ENCODE measurements at regions not wholly inside any gene's neighbourhood (a gene's known extent, or its start where the extent isn't known, plus 50 kb on each side); places are given as distances from the start of the nearest gene placed in this dataset.

DNA sequence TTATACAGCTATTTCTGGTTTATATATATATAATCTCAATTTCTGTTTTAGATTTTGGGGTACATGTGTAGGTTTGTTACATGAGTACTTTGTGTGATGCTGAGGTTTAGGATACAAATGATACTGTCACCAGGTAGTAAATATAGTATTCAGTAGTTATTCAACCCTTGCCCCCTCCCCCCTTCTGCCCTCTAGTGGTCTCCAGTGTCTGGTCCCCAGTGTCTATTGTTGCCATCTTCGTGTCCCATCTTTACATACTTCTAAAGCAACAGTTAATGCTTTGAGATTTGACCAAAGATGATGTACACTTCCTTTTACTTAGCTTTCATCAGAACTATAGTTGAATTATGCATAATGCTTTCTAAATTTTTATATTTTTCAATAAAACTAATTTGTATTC lies 1623.4 kb upstream of the PRR20A start:
- in situ Hi-C loops (cut with HindIII; ENCODE audit: low pct_ligation_motif_present, low sequenced_read_pairs) = no loop called here
- H3K4me3 ChIP-seq (ENCODE audit: low read depth, low read length) = no peak overlapping the region
- H3K36me3 ChIP-seq (replicated peaks) = no peaks in the 10 kb centered on the region

DNA sequence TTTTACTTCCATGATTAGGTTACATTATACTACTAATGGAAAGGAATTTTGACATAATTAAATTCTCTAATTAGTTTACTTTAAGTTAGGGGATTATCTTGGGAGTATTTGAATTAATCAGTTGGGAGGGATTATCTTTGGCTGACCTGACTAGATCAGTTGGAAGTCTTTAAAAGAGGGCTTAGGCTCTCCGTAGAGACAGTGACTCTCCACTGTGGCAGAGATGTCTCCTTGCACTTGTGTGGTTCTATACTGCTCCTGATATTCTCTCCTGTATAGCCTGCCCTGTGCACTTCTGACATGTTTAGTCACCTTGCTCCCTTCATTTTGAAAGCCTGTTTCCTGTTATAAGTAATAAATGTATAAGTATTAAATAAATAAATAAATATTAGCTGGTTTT lies 1612.3 kb upstream of the PRR20A start:
- Histone ChIP-seq H3K36me3 (replicated peaks) (no peaks in the 10 kb centered on the region), H3K27me3 (replicated peaks) (no peaks in the 10 kb centered on the region), H3K27ac (no peak overlapping the region), H3K4me3 (ENCODE audit: low read depth, low read length) (no peak overlapping the region)
- in situ Hi-C loops (cut with HindIII; ENCODE audit: low pct_ligation_motif_present, low sequenced_read_pairs) = no loop called here
- no peak for DNase-seq
- TF ChIP-seq, protein P1, sequence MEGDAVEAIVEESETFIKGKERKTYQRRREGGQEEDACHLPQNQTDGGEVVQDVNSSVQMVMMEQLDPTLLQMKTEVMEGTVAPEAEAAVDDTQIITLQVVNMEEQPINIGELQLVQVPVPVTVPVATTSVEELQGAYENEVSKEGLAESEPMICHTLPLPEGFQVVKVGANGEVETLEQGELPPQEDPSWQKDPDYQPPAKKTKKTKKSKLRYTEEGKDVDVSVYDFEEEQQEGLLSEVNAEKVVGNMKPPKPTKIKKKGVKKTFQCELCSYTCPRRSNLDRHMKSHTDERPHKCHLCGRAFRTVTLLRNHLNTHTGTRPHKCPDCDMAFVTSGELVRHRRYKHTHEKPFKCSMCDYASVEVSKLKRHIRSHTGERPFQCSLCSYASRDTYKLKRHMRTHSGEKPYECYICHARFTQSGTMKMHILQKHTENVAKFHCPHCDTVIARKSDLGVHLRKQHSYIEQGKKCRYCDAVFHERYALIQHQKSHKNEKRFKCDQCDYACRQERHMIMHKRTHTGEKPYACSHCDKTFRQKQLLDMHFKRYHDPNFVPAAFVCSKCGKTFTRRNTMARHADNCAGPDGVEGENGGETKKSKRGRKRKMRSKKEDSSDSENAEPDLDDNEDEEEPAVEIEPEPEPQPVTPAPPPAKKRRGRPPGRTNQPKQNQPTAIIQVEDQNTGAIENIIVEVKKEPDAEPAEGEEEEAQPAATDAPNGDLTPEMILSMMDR (IDR thresholded peaks at IDR 0.05; ENCODE audit: low read depth, low read length, missing control alignments) = no peak

More for the DNA sequence above, 1623.4 kb upstream of the PRR20A start:
- TF ChIP-seq, protein P1 (IDR thresholded peaks at IDR 0.05; ENCODE audit: low read depth, low read length, missing control alignments) = no peak
- DNase-seq = no peak
- H3K27ac ChIP-seq = no peak overlapping the region
- H3K27me3 ChIP-seq (replicated peaks) = no peaks in the 10 kb centered on the region

DNA sequence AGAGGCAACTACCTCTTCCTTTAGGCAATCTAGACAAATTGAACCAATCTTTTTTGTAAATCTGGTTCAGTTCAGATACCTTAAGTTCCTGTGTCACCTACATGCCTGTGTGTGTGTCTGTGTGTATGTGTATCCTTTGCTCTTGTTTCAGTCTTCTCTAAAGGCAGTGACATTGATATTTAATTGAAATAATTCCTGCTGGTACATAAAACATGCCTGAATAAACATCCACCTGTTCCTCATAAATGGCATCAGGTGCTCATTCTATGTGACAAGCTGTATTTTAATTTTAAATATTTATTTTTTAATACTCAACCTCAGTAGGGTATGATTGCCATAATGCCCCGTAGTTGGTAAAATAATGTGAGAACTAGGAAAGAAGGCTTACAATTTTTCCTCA lies 1606.4 kb upstream of the PRR20A start:
- Histone ChIP-seq H3K27ac (no peak overlapping the region), H3K27me3 (replicated peaks) (no peaks in the 10 kb centered on the region), H3K36me3 (replicated peaks) (no peaks in the 10 kb centered on the region), H3K4me3 (ENCODE audit: low read depth, low read length) (no peak overlapping the region)
- no peak for DNase-seq
- in situ Hi-C loops (cut with HindIII; ENCODE audit: low pct_ligation_motif_present, low sequenced_read_pairs) = no loop called here
- TF ChIP-seq, protein P1 (IDR thresholded peaks at IDR 0.05; ENCODE audit: low read depth, low read length, missing control alignments) = no peak

DNA sequence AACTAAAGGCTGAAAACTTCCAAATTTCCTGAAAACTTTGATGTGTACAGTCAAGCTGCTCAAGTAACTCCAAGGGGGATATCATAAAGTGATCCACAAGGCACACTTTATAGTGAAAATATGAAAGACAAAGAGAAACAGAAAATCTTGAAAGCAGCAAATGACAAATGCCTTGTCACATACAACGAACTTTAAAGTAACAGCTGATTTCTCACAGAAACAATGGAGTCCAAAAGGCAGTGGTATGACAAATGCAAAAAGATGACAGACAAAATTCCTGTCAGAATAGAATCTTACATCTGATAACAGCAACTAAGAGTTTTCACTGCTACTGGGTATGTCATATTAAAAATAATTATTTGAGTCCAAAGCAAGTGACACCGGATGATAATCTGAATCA lies 1602.3 kb upstream of the PRR20A start:
- Histone ChIP-seq H3K27me3 (replicated peaks) (no peaks in the 10 kb centered on the region), H3K27ac (no peak overlapping the region), H3K4me3 (ENCODE audit: low read depth, low read length) (no peak overlapping the region), H3K36me3 (replicated peaks) (no peaks in the 10 kb centered on the region)
- no peak for DNase-seq
- TF ChIP-seq, protein P1 (IDR thresholded peaks at IDR 0.05; ENCODE audit: low read depth, low read length, missing control alignments) = no peak
- in situ Hi-C loops (cut with HindIII; ENCODE audit: low pct_ligation_motif_present, low sequenced_read_pairs) = no loop called here

DNA sequence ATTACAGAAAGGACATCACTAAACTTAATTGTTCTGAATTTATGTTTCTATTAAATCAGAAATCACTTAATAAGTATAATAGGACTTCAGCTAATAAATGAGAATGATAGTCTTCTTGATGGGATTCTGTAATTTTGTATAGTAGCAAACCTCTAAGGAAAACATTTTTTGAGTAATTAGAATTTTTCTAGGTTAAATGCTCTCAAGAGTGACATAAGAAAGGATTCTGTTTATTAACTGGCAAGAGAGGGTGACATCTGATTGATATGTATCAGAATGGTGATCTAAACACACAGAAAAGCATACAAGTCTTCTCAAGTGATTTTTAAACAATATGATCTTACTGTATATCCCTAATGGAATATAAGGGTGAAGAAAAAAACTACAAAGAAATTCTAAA lies 1597.7 kb upstream of the PRR20A start:
- TF ChIP-seq, protein P1 (IDR thresholded peaks at IDR 0.05; ENCODE audit: low read depth, low read length, missing control alignments) = no peak
- in situ Hi-C loops (cut with HindIII; ENCODE audit: low pct_ligation_motif_present, low sequenced_read_pairs) = no loop called here
- no peak overlapping the region for H3K27ac ChIP-seq
- no peaks in the 10 kb centered on the region for H3K36me3 ChIP-seq (replicated peaks)
- no peak overlapping the region for H3K4me3 ChIP-seq (ENCODE audit: low read depth, low read length)
- no peak for DNase-seq
- no peaks in the 10 kb centered on the region for H3K27me3 ChIP-seq (replicated peaks)

DNA sequence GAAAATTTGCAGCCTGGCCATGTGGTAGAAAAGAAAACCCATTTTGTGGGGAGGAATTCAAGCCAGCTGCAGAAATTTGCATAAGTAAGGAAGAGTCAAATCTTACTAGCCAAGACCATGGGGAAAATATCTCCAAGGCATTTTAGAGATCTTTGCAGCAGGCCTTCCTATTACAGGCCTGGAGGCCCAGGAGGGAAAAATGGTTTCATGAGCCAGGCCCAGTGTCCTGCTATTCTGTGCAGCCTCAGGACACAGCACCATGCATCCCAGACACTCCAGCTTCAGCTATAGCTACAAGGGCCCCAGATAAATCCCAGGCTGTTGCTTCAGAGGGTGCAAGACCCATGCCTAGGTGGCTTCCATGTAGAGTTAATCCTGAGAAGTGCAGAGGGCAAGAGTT lies 1590.1 kb upstream of the PRR20A start:
- no peaks in the 10 kb centered on the region for H3K27me3 ChIP-seq (replicated peaks)
- TF ChIP-seq, protein P1 (IDR thresholded peaks at IDR 0.05; ENCODE audit: low read depth, low read length, missing control alignments) = no peak
- in situ Hi-C loops (cut with HindIII; ENCODE audit: low pct_ligation_motif_present, low sequenced_read_pairs) = no loop called here
- H3K27ac ChIP-seq = no peak overlapping the region
- no peaks in the 10 kb centered on the region for H3K36me3 ChIP-seq (replicated peaks)
- no peak for DNase-seq
- no peak overlapping the region for H3K4me3 ChIP-seq (ENCODE audit: low read depth, low read length)
